GM23338 (cell line): ENCODE measurements at regions not wholly inside any gene's neighbourhood (a gene's known extent, or its start where the extent isn't known, plus 50 kb on each side); places are given as distances from the start of the nearest gene placed in this dataset.

Experiments used
- CREB1 ChIP-seq: fragments of 250-450 bp; sonication (Bioruptor Pico); IDR thresholded peaks from 2 replicates; pipeline ENCODE4 v1.5.0; 2020; ENCODE audit warnings: low read depth, mild to moderate bottlenecking, moderate library complexity
- EZH2 ChIP-seq: fragments of 200-600 bp; sonication (generic); IDR thresholded peaks from one replicate; pipeline ENCODE4 v1.8.0; 2017; ENCODE audit warnings: antibody characterized with exemption, mild to moderate bottlenecking, low read depth; ENCODE audit not compliant: unreplicated experiment
- EZH2phosphoT487 ChIP-seq: fragments of 200-600 bp; sonication (generic); IDR thresholded peaks from one replicate; pipeline ENCODE4 v1.8.1; 2018; ENCODE audit warnings: antibody characterized with exemption; ENCODE audit not compliant: unreplicated experiment
- JUNB ChIP-seq: IDR thresholded peaks from one replicate; pipeline ENCODE4 v1.6.1; 2016; ENCODE audit warnings: antibody characterized with exemption; ENCODE audit not compliant: unreplicated experiment
- POLR2AphosphoS5 ChIP-seq: IDR thresholded peaks from 2 replicates; pipeline ENCODE4 v1.6.1; 2016; ENCODE audit warnings: antibody characterized with exemption, low read depth
- STAT1 ChIP-seq: IDR thresholded peaks from one replicate; pipeline ENCODE4 v1.6.1; 2016; ENCODE audit warnings: antibody characterized with exemption; ENCODE audit not compliant: unreplicated experiment
- ZNF114 ChIP-seq: fragments of 250-450 bp; sonication (Bioruptor Pico); IDR thresholded peaks from 2 replicates; pipeline ENCODE4 v1.5.0; 2020; ENCODE audit warnings: mild to moderate bottlenecking, moderate library complexity
- ZNF331 ChIP-seq: fragments of 250-450 bp; sonication (Bioruptor Pico); IDR thresholded peaks from 2 replicates; pipeline ENCODE4 v1.5.0; 2020; ENCODE audit warnings: low read depth, mild to moderate bottlenecking, moderate library complexity
- TF ChIP-seq, protein P1 (sequence below), 2 experiments: fragments of 200-600 bp in 1 of 2; sonication (generic) in 1 of 2; conservative IDR thresholded peaks; 2 replicates each; pipeline versions ENCODE4 v1.5.1 to v1.6.1; 2016 to 2017; ENCODE audit warnings: antibody characterized with exemption in 2 of 2, low read depth in 2 of 2, mild to moderate bottlenecking in 2 of 2, moderate library complexity in 1 of 2
- TF ChIP-seq, protein P2 (sequence below): IDR thresholded peaks from 2 replicates; pipeline ENCODE4 v1.6.1; 2016; ENCODE audit warnings: antibody characterized with exemption
- TF ChIP-seq, protein P3 (sequence below): IDR thresholded peaks from one replicate; pipeline ENCODE4 v1.6.1; 2018; ENCODE audit warnings: antibody characterized with exemption; ENCODE audit not compliant: unreplicated experiment

DNA sequence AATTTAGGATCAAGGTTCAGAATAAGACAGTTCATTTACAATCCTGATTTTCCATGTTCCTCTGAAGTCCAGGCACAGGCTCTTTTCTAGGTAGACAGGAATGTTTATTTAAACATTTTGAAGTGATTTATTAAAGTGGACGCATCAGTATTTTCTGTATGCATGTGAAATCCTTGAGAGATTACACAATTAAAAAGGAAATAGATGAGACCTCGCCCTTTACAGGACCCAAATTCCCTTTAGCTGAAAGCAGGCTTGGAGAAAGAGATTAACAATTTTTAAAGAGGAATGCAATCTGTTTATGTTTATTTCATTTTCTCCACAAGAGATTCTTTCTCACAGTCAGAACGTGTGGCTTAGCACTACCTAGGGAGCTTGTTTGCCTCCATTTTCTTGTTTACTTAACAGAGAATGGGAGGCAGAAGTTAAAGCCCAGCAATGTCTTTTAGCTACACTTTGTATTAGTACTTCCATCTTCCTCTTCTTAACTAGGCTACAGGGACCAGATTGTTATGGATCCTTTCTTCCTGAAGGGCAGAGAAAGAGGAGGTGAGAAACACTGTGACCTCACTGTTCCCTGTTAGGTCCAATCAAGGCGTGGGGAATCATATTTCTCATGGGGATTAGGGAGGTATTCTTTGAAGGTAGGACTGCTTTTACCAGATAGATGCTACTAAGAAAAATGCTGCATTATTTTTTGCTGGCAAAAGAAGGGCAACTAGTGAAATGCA lies 416.0 kb downstream of the SH3GL2 start:
- no peak for TF ChIP-seq POLR2AphosphoS5
- TF ChIP-seq, protein P1, sequence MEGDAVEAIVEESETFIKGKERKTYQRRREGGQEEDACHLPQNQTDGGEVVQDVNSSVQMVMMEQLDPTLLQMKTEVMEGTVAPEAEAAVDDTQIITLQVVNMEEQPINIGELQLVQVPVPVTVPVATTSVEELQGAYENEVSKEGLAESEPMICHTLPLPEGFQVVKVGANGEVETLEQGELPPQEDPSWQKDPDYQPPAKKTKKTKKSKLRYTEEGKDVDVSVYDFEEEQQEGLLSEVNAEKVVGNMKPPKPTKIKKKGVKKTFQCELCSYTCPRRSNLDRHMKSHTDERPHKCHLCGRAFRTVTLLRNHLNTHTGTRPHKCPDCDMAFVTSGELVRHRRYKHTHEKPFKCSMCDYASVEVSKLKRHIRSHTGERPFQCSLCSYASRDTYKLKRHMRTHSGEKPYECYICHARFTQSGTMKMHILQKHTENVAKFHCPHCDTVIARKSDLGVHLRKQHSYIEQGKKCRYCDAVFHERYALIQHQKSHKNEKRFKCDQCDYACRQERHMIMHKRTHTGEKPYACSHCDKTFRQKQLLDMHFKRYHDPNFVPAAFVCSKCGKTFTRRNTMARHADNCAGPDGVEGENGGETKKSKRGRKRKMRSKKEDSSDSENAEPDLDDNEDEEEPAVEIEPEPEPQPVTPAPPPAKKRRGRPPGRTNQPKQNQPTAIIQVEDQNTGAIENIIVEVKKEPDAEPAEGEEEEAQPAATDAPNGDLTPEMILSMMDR (conservative IDR thresholded peaks at IDR 0.05; ENCODE audit: low read depth in 2 of 2), result no peak
- TF ChIP-seq, protein P2, sequence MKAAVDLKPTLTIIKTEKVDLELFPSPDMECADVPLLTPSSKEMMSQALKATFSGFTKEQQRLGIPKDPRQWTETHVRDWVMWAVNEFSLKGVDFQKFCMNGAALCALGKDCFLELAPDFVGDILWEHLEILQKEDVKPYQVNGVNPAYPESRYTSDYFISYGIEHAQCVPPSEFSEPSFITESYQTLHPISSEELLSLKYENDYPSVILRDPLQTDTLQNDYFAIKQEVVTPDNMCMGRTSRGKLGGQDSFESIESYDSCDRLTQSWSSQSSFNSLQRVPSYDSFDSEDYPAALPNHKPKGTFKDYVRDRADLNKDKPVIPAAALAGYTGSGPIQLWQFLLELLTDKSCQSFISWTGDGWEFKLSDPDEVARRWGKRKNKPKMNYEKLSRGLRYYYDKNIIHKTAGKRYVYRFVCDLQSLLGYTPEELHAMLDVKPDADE, result no peak
- no peak for TF ChIP-seq EZH2
- TF ChIP-seq, protein P3, sequence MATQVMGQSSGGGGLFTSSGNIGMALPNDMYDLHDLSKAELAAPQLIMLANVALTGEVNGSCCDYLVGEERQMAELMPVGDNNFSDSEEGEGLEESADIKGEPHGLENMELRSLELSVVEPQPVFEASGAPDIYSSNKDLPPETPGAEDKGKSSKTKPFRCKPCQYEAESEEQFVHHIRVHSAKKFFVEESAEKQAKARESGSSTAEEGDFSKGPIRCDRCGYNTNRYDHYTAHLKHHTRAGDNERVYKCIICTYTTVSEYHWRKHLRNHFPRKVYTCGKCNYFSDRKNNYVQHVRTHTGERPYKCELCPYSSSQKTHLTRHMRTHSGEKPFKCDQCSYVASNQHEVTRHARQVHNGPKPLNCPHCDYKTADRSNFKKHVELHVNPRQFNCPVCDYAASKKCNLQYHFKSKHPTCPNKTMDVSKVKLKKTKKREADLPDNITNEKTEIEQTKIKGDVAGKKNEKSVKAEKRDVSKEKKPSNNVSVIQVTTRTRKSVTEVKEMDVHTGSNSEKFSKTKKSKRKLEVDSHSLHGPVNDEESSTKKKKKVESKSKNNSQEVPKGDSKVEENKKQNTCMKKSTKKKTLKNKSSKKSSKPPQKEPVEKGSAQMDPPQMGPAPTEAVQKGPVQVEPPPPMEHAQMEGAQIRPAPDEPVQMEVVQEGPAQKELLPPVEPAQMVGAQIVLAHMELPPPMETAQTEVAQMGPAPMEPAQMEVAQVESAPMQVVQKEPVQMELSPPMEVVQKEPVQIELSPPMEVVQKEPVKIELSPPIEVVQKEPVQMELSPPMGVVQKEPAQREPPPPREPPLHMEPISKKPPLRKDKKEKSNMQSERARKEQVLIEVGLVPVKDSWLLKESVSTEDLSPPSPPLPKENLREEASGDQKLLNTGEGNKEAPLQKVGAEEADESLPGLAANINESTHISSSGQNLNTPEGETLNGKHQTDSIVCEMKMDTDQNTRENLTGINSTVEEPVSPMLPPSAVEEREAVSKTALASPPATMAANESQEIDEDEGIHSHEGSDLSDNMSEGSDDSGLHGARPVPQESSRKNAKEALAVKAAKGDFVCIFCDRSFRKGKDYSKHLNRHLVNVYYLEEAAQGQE, result no peak
- TF ChIP-seq EZH2phosphoT487, result no peak
- TF ChIP-seq CREB1, result no peak
- TF ChIP-seq ZNF114 (CRISPR knock-in tag), result no peak
- TF ChIP-seq JUNB, result no peak
- TF ChIP-seq ZNF331 (CRISPR knock-in tag), result no peak
- no peak for TF ChIP-seq STAT1
